ENCODE measurements at regions not wholly inside any gene's neighbourhood (a gene's known extent, or its start where the extent isn't known, plus 50 kb on each side); places are given as distances from the start of the nearest gene placed in this dataset.
"Not testable (repeated sequence)": the region's sequence is repeated elsewhere in the genome, so short reads cannot be mapped to it uniquely, and the experiment has no call there.

DNA sequence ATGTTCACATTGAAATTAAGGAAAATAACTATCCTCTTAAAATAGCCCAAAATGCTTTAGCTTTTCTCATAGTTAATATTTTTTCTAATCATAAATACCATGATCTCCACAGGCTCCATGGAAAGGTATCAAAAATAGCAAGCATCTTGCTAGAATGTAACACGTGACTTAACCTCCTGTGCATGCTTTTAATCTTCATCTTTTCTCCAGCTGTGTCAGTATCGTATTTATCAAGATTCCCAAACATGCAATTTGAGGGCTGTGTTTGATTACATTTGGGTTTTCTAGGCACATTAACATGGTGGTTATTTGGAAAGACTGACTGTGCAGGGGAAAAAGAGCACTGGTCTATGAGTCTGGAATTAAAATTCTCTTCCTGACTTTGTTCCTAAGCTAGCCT is 472.5 kb upstream of the MCTP2 start:
- Mint-ChIP-seq H3K4me1 (ENCODE audit: low read depth) (no peaks in the 10 kb centered on the region), H3K4me3 (no peak overlapping the region), H3K36me3 (no peaks in the 10 kb centered on the region), H3K27ac (no peak overlapping the region), H3K27me3 (no peaks in the 10 kb centered on the region), H3K9me3 (peaks cover 3% of the 10 kb centered on the region)
- CTCF ChIA-PET = no interaction called here
- no peak for DNase-seq
- intact Hi-C loops (cut with micrococcal nuclease) = no loop called here
- POLR2A ChIA-PET = no interaction called here

DNA sequence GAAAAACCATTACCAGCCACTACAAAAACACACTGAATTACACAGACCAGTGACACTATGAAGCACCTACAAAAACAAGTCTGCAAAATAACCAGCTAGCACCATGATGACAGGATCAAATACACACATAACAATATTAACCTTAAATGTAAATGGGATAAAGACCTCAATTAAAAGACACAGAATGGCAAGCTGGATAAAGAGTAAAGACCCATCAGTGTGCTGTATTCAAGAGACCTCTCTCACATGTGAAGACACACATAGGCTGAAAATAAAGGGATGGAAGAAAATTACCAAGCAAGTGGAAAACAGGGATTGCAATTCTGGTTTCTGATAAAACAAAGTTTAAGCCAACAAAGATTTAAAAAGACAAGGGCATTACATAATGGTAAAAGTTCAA is 482.7 kb upstream of the MCTP2 start:
- H3K4me1 Mint-ChIP-seq (ENCODE audit: low read depth) = no peaks in the 10 kb centered on the region
- peaks cover 27% of the 10 kb centered on the region for H3K9me3 Mint-ChIP-seq
- H3K27ac Mint-ChIP-seq = no peak overlapping the region
- DNase-seq = no peak
- CTCF ChIA-PET = no interaction called here
- peaks cover 2% of the 10 kb centered on the region for H3K27me3 Mint-ChIP-seq
- no peak overlapping the region for H3K4me3 Mint-ChIP-seq
- H3K36me3 Mint-ChIP-seq = no peaks in the 10 kb centered on the region
- intact Hi-C loops (cut with micrococcal nuclease) = no loop called here
- POLR2A ChIA-PET = no interaction called here

DNA sequence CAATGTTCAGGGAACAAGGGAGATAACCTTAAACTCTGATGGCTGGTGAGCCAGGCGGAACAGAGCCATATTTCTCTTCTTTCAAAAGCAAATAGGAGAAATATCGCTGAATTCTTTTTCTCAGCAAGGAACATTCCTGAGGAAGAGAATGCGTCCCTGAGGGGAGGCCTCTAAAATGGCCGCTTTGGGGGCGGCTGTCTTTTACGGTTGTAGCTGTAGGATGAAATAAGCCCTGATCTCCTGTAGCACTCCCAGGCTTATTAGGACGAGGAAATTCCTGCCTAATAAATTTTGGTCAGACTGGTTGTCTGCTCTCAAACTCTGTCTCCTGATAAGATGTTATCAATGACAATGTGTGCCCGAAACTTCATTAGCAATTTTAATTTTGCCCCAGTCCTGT is 496.4 kb upstream of the MCTP2 start:
- H3K36me3 Mint-ChIP-seq; H3K27me3 Mint-ChIP-seq; DNase-seq; H3K27ac Mint-ChIP-seq; POLR2A ChIA-PET; H3K4me3 Mint-ChIP-seq; intact Hi-C loops (cut with micrococcal nuclease); CTCF ChIA-PET; H3K4me1 Mint-ChIP-seq (ENCODE audit: low read depth): not testable (repeated sequence)
- H3K9me3 Mint-ChIP-seq = peaks cover 14% of the 10 kb centered on the region

DNA sequence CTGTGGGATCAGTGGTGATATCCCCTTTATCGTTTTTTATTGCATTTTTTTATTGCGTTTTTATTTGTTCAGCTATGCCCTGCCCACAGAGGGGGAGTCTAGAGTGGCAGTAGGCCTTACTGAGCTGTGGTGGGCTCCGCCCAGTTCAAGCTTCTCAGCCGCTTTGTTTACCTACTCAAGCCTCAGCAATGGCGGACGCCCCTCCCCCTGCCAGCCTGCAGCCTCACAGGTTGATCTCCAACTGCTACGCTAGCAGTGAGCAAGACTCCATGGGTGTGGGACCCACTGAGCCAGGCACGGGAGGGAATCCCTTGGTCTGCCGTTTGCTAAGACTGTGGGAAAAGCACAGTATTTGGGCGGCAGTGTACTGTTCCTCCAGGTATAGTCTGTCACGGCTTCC is 500.6 kb upstream of the MCTP2 start:
- H3K9me3 Mint-ChIP-seq = peaks cover 24% of the 10 kb centered on the region
- CTCF ChIA-PET = no interaction called here
- no peak overlapping the region for H3K27ac Mint-ChIP-seq
- no peak for DNase-seq
- POLR2A ChIA-PET = no interaction called here
- H3K27me3 Mint-ChIP-seq = no peaks in the 10 kb centered on the region
- intact Hi-C loops (cut with micrococcal nuclease) = no loop called here
- no peaks in the 10 kb centered on the region for H3K4me1 Mint-ChIP-seq (ENCODE audit: low read depth)
- H3K36me3 Mint-ChIP-seq = no peaks in the 10 kb centered on the region
- no peak overlapping the region for H3K4me3 Mint-ChIP-seq

DNA sequence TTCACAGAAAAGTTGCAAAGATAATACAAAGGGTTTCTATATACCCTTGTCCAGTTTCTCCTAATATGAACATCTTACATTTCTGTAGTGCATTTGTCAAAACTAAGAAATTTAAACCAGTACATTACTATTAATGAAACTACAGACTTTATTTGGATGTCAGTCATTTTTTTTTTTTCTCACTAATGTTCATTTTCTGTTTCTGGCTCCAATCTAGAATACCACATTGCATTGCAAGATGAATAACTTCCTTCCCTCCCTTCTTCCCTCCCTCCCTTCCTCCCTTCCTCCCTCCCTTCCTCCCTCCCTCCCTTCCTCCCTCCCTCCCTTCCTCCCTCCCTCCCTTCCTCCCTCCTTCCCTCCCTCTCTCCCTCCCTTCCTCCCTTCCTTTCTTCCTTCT is 509.2 kb upstream of the MCTP2 start:
- CTCF ChIA-PET = no interaction called here
- intact Hi-C loops (cut with micrococcal nuclease) = no loop called here
- Mint-ChIP-seq H3K27me3 (no peaks in the 10 kb centered on the region), H3K36me3 (no peaks in the 10 kb centered on the region), H3K4me1 (ENCODE audit: low read depth) (no peaks in the 10 kb centered on the region), H3K4me3 (no peak overlapping the region), H3K27ac (no peak overlapping the region), H3K9me3 (no peaks in the 10 kb centered on the region)
- POLR2A ChIA-PET = no interaction called here
- DNase-seq = no peak

DNA sequence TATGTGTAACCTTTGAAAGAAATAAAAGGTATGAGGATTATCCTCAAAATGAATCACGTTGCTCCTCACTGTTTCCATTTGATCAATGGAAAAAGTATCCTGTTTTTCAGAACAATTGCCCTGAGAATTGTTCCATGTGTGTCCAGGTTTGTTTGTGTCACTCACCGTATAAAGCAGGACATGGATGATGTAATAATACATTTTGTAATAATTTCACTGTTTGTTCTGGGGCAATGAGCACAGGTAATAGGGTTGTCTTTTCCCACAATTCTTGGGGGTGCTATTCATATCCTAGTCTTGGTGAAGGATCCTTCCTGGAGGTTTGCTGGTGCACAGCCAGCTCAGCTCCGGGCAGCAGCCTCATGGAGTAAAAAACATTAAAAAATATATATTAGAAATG is 510.8 kb upstream of the MCTP2 start:
- no peak overlapping the region for H3K4me3 Mint-ChIP-seq
- H3K27ac Mint-ChIP-seq = no peak overlapping the region
- no peaks in the 10 kb centered on the region for H3K27me3 Mint-ChIP-seq
- ChIA-PET POLR2A (no interaction called here), CTCF (no interaction called here)
- intact Hi-C loops (cut with micrococcal nuclease) = no loop called here
- no peak for DNase-seq
- no peaks in the 10 kb centered on the region for H3K4me1 Mint-ChIP-seq (ENCODE audit: low read depth)
- no peaks in the 10 kb centered on the region for H3K36me3 Mint-ChIP-seq
- H3K9me3 Mint-ChIP-seq = no peaks in the 10 kb centered on the region

DNA sequence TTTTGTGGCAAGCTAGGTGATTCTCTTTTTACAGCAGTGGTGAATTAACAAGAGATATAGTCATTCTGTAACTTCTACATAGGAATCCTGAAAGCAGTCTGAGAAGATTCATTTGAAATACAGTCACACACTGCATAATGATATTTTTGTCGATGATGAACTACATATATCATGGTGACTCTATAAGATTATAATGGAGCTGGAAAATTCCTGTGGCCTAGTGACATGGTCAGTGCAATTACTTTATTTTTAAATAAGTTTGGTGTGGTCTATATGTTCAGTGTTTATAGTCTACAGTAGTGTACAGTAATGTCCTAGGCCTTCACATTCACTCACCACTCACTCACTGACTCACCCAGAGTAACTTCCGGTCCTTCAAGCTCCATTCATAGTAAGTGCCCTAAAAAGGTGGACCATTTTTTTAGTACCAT is 511.4 kb upstream of the MCTP2 start:
- Mint-ChIP-seq H3K9me3 (no peaks in the 10 kb centered on the region), H3K4me1 (ENCODE audit: low read depth) (no peaks in the 10 kb centered on the region), H3K36me3 (no peaks in the 10 kb centered on the region), H3K27ac (no peak overlapping the region), H3K27me3 (no peaks in the 10 kb centered on the region), H3K4me3 (no peak overlapping the region)
- intact Hi-C loops (cut with micrococcal nuclease) = no loop called here
- no peak for DNase-seq
- ChIA-PET CTCF (no interaction called here), POLR2A (no interaction called here)

DNA sequence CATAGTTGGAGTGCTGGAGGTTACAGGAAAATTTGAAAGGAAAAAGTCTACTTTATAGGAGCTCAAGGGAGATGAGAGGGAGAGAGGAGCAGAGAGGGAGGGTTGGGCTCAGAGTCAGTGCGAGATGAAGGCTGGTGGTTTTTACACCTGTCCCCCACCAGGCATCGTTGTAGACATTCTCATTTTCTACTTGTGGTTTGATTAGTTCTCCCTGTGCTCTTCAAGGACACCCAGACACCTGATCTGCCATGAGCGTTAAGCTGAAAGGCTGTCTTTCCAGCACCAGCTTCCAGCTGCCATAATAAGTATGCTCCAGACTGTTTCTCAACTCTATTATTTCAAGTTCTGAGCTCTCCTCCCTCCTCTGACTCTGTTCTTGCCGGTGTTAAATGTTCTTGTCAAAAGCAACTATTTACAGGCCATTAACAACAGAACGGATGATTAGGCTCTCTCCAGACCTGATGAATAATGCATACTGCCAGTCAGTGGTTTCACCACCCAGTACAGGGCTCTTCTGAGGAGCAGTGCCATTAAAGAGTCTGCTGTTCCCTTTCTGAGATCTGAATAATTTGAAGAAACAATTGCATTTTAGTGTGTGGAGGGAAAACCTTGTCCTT is 514.6 kb upstream of the MCTP2 start:
- Mint-ChIP-seq H3K4me1 (ENCODE audit: low read depth) (no peaks in the 10 kb centered on the region), H3K27ac (no peak overlapping the region), H3K4me3 (no peak overlapping the region), H3K36me3 (no peaks in the 10 kb centered on the region), H3K9me3 (no peaks in the 10 kb centered on the region), H3K27me3 (no peaks in the 10 kb centered on the region)
- CTCF ChIA-PET = interaction anchor here (0.6 to 1.3 kb wide), 2 partner anchors 21 to 629 kb away, joined by 3 to 4 read pairs; no protein-coding TSS in a partner anchor
- no peak for DNase-seq
- POLR2A ChIA-PET = no interaction called here
- intact Hi-C loops (cut with micrococcal nuclease) = no loop called here

DNA sequence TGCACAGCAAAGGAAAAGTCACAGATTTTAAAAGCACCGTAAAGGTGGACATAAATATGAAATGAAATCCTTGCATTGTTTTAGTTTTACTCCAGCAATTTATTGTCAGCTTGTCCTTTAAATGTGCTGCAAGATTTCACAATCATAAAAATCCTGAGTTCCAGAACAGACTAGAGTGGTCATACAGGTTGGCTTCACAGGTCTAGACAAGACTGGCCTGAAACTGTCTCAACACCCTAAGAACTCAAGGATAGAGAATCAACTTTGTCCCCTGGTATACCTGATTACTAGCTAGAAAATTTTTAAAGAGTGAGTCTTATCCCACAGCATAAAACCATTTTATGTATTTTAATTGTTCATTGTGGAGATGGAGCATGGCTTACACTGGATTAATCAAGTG is 521.7 kb upstream of the MCTP2 start:
- Mint-ChIP-seq H3K27me3 (no peaks in the 10 kb centered on the region), H3K4me1 (ENCODE audit: low read depth) (no peaks in the 10 kb centered on the region), H3K4me3 (no peak overlapping the region), H3K36me3 (no peaks in the 10 kb centered on the region), H3K27ac (no peak overlapping the region), H3K9me3 (no peaks in the 10 kb centered on the region)
- ChIA-PET CTCF (no interaction called here), POLR2A (no interaction called here)
- intact Hi-C loops (cut with micrococcal nuclease) = no loop called here
- DNase-seq = no peak

DNA sequence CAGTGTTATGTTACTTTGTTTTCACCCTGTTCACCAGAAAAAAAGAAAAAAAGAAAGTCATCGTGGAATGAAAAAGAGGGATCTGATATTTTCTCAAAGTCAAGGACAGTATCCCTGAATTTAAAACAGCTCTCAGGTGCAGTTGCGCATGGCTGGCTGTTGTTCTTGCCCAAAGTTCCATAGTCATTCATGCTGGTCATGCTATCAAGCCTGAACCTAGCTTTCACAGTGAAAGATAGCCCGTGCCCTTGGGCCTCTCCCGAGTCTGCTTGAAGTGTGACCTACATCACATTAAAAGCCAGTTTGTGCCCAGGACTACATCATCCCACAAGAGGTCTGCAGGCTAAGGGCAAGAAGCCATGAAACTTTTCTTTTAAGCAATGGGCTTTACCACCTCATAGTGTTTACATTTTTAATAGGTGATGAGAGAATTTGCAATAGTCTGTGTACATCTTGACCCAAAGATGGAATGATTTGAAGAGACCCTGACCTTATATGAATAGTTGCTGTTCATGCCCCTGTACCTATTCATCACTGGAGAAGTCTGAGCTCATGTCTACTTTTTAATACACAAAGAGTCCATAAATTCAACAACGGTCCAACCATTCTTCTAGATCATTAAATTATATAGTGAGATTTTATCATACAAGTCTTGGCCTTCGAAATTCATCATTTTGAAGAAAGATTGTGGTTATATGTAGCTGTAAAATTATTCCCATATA is 522.5 kb upstream of the MCTP2 start:
- intact Hi-C loops (cut with micrococcal nuclease) = no loop called here
- H3K9me3 Mint-ChIP-seq = no peaks in the 10 kb centered on the region
- H3K36me3 Mint-ChIP-seq = no peaks in the 10 kb centered on the region
- H3K27me3 Mint-ChIP-seq = no peaks in the 10 kb centered on the region
- H3K27ac Mint-ChIP-seq = no peak overlapping the region
- no peak for DNase-seq
- H3K4me3 Mint-ChIP-seq = no peak overlapping the region
- POLR2A ChIA-PET = no interaction called here
- no peaks in the 10 kb centered on the region for H3K4me1 Mint-ChIP-seq (ENCODE audit: low read depth)
- CTCF ChIA-PET = no interaction called here

DNA sequence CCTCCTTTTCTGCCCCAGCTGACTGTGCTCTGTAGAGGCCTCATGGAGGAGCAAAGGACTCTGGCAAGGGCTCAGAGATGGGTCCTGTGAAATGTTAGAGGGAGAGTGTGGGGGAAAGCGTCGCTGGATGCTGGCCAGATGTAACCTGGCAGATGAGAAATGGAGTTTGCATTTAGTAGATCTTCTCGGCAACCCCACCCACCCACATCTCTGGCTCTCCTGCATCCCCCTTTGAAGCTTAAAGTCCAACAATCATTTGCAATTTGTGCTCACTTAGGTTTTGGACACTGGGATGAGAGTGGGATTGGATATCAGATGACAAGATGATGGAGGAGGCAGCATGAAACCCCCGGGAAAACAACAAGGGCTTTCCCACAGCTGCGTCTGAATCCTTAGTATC is 523.6 kb upstream of the MCTP2 start:
- Mint-ChIP-seq H3K9me3 (no peaks in the 10 kb centered on the region), H3K4me3 (no peak overlapping the region), H3K27ac (no peak overlapping the region), H3K4me1 (ENCODE audit: low read depth) (no peaks in the 10 kb centered on the region), H3K36me3 (no peaks in the 10 kb centered on the region), H3K27me3 (no peaks in the 10 kb centered on the region)
- DNase-seq = no peak
- CTCF ChIA-PET = no interaction called here
- POLR2A ChIA-PET = no interaction called here
- intact Hi-C loops (cut with micrococcal nuclease) = no loop called here

DNA sequence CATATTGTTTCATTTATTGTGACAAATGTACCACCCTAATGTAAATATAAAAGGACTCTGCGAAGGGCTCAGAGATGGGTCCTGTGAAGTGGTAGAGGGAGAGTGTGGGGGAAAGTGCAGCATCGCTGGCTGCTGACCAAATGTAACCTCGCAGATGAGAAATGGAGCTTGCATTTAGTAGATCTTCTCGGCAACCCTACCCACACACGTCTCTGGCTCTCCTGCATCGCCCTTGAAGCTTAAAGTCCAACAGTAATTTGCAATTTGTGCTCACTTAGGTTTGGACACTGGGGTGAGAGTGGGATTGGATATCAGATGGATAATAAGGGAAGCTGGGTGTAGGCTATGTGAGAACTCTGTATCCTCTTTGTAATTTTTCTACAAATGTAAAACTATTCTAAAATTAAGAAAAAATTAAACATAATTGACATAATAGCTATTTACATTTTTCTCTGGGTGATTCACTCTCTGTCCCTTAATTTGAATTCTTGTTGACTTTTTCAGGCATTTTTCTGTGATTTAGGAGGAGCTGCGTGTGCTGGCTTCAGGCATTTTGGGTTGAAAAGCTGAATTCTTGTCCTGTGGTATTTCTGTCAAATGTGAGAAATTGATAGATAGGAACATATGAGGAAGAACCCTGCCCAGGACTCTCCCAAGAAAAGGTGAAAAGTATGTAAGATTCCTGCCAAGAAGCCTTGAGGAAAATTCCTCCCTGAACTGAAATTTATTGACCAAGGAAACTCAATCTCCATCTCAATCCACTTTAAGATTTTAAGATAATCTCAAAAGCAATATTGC is 524.7 kb upstream of the MCTP2 start:
- DNase-seq = no peak
- POLR2A ChIA-PET = no interaction called here

More for the DNA sequence above, 524.7 kb upstream of the MCTP2 start:
- Mint-ChIP-seq H3K36me3 (no peaks in the 10 kb centered on the region), H3K9me3 (no peaks in the 10 kb centered on the region), H3K4me1 (ENCODE audit: low read depth) (no peaks in the 10 kb centered on the region), H3K27ac (no peak overlapping the region), H3K27me3 (no peaks in the 10 kb centered on the region), H3K4me3 (no peak overlapping the region)
- CTCF ChIA-PET = no interaction called here
- intact Hi-C loops (cut with micrococcal nuclease) = no loop called here
